ENCODE measurements at regions not wholly inside any gene's neighbourhood (a gene's known extent, or its start where the extent isn't known, plus 50 kb on each side); places are given as distances from the start of the nearest gene placed in this dataset.

DNA sequence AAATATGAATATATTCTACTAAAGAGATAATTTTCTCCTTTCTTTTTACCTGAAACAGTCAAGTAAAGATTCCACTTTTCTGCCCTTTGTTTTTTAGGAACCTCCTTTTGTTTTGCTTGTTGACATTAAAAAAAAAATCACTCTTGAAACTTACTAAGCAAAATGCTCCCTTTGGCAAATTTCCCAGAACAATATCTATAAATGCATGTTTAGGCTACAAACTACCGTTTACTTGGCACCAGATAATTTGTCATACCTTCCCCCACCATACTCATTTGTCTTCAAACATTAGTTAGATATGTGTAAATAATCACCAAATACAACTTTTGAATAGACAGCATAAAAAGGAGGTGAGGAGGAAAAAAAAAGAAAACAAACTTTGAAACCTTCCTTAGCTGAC is 604.7 kb downstream of the RFPL4B start:
- TF ChIP-seq POLR2A (IDR thresholded peaks at IDR 0.05; ENCODE audit: borderline replicate concordance, extremely low read depth, insufficient read depth, insufficient read length) (no peak), SP1 (IDR thresholded peaks at IDR 0.05; ENCODE audit: low read depth) (no peak), CTCF (IDR thresholded peaks at IDR 0.05 in 2 of 3, conservative IDR thresholded peaks at IDR 0.05 in 1 of 3; ENCODE audit: borderline replicate concordance in 1 of 3, insufficient read depth in 1 of 3, low read depth in 2 of 3, low read length in 2 of 3) (no peak), SIN3A (IDR thresholded peaks at IDR 0.05; ENCODE audit: low read depth) (no peak), EZH2 (IDR thresholded peaks at IDR 0.05) (no peak)
- TF ChIP-seq, protein P1, sequence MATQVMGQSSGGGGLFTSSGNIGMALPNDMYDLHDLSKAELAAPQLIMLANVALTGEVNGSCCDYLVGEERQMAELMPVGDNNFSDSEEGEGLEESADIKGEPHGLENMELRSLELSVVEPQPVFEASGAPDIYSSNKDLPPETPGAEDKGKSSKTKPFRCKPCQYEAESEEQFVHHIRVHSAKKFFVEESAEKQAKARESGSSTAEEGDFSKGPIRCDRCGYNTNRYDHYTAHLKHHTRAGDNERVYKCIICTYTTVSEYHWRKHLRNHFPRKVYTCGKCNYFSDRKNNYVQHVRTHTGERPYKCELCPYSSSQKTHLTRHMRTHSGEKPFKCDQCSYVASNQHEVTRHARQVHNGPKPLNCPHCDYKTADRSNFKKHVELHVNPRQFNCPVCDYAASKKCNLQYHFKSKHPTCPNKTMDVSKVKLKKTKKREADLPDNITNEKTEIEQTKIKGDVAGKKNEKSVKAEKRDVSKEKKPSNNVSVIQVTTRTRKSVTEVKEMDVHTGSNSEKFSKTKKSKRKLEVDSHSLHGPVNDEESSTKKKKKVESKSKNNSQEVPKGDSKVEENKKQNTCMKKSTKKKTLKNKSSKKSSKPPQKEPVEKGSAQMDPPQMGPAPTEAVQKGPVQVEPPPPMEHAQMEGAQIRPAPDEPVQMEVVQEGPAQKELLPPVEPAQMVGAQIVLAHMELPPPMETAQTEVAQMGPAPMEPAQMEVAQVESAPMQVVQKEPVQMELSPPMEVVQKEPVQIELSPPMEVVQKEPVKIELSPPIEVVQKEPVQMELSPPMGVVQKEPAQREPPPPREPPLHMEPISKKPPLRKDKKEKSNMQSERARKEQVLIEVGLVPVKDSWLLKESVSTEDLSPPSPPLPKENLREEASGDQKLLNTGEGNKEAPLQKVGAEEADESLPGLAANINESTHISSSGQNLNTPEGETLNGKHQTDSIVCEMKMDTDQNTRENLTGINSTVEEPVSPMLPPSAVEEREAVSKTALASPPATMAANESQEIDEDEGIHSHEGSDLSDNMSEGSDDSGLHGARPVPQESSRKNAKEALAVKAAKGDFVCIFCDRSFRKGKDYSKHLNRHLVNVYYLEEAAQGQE (IDR thresholded peaks at IDR 0.05; ENCODE audit: low read depth) = no peak
- TF ChIP-seq, protein P2, sequence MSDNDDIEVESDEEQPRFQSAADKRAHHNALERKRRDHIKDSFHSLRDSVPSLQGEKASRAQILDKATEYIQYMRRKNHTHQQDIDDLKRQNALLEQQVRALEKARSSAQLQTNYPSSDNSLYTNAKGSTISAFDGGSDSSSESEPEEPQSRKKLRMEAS (IDR thresholded peaks at IDR 0.05) = no peak
